T47D (cell line): ENCODE measurements at regions not wholly inside any gene's neighbourhood (a gene's known extent, or its start where the extent isn't known, plus 50 kb on each side); places are given as distances from the start of the nearest gene placed in this dataset.

Experiments used
- DNase-seq, 2 experiments: peaks; one replicate each; pipeline versions ENCODE4 v3.0.0 to v3.0.0-alpha.2; 2011 to 2012; ENCODE audit warnings: low read depth in 1 of 2, low spot score in 1 of 2
- JUND ChIP-seq: IDR thresholded peaks from 2 replicates; pipeline ENCODE4 v1.6.1; 2012; ENCODE audit warnings: low read depth
- in situ Hi-C: cut with HindIII; loops from 2 replicates; pipeline ENCODE4 v1.10.0; 2016; ENCODE audit warnings: low sequenced_read_pairs, low pct_unique_long_range_greater_than_20kb

DNA sequence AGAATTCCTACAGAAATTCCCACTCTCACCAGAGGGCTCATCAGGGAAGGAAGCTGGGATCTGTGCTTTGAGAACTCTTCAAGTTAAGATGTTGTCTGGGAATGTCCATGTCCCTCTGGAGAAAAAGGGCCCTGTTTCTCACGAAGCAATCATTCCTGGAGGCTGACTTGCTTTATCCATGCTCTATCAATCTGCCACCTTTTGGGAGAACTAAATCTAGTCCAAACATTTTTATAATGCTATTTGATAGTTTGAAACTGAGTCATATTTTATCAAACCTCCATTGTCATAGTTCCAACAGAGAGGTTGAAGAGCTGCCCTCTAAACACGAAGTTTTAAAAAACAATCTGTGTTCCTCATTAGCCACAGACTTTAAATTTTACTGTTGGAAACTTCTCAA lies 219.2 kb downstream of the MTX2 start:
- DNase-seq = no peak
- in situ Hi-C loops = no loop called here
- TF ChIP-seq JUND = no peak

DNA sequence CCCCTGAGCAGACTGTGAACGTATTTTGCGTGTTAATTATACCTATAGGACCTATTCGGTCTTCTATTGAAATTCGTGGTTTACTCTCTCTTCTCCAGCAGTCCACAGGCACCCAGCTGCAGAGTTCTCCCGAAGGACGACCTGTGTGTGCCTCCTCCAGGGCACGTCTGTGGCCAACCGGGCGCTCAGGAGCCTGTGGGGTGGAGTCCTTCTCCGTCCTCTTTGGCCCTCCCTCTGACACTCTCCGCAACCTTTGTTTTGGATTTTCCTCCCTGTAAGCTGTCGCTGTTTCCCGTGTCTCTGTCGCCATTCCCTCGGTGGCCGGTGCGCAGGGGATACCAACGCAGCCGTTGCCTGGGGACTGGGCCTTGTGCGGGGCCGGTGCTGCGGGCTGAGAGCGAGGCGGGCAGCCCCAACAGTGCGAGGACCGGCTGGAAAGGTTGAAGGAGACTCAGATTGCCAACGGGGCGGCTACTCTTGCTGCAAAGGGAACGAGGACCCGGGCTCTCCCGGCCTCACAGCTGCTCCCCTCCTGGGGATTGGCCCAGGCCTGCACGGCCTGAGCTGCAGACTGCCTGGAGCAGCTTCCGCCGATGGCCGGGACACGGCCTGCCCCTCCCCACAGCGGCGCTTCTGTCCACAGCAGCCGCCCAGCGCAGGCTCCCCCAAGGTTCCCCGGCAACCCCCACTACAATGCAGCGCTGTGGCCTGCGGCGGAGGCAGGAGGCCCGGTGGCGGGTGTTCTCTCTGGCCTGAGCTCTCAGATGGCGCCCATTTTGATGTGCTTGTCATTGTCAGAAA lies 221.0 kb downstream of the MTX2 start:
- in situ Hi-C loops = no loop called here
- no peak for TF ChIP-seq JUND
- DNase-seq = no peak

DNA sequence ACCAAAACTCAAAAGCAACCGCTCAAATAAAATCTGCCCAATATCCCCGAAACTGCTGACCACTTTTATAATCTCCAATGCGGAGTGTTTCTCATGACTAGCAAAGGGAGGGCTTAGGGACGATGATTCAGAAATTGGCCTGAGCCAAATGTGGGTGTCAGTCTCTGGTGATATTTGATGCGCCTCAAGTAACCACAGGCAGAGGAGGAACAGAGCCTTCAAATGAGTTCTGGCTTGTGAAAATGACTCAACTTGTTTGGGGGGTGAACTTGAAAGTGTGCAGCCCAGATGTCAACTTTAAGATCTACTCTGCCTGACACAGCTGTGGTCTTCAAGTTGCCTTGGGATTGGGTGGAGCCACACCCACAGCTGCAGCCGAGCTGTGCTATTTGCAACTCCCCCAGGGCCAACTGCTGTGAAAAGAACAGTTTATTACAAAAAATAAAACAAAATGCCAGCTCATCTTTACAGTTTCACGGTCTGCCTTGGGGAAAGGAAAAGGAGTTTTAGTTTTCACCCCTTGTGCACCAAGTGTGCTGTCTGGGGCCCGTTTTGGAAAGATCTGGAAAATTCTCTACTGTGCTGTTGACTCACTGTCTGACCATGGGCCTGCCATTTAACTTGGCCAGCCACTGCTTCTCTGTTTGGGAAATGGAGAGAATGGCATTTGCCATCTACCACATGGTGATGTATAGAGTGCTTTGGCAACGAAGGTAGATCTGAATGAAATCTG lies 222.1 kb downstream of the MTX2 start:
- no peak for DNase-seq
- in situ Hi-C loops = no loop called here
- TF ChIP-seq JUND = no peak

DNA sequence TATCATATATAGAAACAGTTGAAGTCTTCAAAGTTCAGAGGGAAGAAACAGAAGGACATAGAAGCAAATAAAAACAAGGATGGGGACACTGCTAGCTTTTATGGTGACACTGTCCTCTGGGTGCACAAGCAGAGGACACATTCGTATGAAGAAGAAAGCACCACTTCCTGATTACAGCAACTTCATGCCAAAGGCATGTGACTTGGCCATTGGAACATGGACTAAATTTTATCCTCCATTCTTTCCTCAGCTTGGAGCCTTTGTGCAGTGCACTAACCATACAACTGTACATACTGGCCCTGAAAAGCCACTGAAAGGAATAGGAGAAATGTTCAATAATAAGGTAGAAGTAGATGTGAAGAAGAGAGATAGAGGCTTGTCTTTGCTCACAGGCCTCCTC lies 223.3 kb downstream of the MTX2 start:
- TF ChIP-seq JUND = no peak
- in situ Hi-C loops = no loop called here
- no peak for DNase-seq

GRCh38 chr2:176493226-176493825 lies 224.1 kb downstream of the MTX2 start:
- TF ChIP-seq JUND = no peak
- no peak for DNase-seq
- in situ Hi-C loops = no loop called here

DNA sequence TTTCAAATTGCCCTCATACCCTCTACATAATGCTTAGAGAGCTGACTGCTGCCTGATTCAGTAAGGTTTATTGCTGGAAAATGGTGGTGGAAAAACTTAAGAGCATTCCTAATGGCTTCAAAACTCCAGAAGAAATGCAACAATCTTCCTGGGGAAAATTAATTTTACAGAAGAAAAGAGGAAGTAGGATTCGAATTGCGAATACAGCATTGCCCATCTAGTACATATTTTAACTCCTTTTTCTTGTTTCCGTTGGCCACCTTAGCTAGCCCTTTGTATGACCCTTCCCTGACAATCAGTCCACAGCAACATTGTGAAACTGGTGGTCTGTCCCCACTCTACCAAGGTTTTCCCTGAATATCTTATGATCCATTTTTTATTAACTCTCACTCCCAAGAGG lies 224.7 kb downstream of the MTX2 start:
- no peak for TF ChIP-seq JUND
- no peak for DNase-seq
- in situ Hi-C loops = no loop called here

DNA sequence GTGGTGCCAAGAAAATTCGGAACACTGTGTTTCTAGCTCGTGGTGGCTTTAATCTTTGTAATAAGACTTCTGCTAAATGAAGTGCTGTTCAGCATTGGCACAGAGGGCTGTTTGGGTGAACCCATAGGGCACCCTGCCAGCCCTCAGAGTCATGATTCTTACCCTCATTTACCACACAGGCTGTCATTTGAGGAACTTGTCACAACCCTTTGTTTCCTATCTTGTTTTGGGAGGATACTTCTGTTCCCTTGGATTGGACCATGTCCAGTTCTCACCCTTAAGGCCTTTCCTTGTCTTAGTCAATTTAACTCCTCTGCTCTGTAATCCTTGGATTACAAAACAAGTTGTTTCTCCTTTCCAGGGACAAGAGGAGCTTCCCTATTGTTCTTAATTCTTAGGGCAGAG lies 225.7 kb downstream of the MTX2 start:
- no peak for DNase-seq
- no peak for TF ChIP-seq JUND
- in situ Hi-C loops = no loop called here

- no peak for DNase-seq
- no peak for TF ChIP-seq JUND
- in situ Hi-C loops = no loop called here
Observed at GRCh38 chr2:176495826-176496225, 226.6 kb downstream of the MTX2 start.

DNA sequence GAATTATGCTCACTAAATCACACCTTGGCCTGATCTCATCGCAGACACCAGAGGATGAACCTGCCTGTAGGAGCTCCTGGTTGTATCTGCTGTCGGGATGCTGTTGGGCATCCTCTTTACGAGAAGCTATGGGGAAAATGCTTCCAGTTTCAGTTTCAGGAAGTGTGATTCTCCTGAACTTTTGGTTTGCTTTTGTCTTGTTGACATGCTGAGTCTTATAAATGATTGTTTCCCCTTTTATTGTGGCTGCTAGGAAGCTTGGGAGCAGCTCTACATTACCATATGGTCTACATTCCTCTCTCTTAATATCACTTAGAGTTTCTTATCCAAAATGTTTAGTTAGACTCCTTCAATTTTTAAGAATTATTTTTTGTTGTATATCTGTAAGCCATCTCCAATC lies 227.5 kb downstream of the MTX2 start:
- DNase-seq = no peak
- no peak for TF ChIP-seq JUND
- in situ Hi-C loops = no loop called here

DNA sequence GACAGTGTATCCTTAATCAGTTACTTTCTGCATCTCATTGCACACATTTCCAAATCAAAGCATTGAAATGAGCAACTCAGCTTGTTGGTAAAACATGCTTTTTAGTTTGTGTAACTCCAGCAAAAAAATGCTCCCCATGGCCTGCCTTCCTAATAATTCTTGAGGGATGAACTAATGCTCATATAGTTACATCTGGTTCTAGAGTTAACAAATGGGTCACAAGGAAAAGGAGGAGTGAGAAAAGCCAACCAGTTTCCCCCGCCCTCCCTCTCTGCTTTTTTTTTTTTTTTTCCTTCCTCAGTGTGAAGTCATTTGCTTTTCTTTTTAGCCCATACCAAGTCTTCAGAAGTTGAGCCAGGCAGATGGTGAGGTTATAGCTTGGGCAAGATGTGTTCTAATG lies 231.7 kb downstream of the MTX2 start:
- DNase-seq = no peak
- in situ Hi-C loops = no loop called here
- TF ChIP-seq JUND = no peak

DNA sequence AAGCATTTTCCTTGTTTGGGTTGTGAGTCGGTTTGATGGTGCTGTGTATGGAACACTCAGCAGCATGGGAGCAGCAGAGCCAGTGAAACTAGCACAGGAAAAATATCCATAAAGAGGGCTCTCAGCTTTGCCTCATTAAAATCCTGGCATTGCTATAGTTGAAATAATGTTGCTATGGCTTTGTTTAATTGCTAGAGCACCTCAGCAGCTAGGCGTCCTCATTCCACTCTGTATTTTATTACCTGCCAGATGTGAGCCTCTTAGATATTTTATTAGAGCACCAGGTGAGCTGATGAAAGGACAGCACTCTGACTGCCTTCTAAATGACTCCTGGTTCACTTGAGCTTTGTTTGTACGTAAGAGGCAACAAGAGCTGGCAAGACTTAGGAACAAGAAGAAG lies 232.4 kb downstream of the MTX2 start:
- in situ Hi-C loops = no loop called here
- DNase-seq = no peak
- no peak for TF ChIP-seq JUND

DNA sequence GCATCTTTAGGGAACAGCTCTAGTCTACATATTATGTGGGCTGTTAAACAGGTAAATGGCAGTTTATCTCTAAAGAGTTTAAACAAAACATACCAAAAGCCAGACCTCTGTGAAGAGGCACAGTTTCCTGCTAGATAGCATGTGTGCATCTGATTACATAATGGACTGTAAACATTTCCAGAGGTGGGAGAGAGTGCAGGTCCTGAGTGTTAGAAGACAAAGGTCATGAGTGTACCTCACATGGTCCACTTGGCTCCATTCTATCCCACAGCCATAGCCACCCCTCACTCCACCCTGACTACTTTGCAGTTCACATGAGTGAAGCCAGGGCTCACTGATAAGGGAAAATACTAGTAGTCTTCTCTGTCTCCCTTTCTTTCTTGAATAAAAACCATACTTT lies 233.4 kb downstream of the MTX2 start:
- TF ChIP-seq JUND = no peak
- in situ Hi-C loops = no loop called here
- no peak for DNase-seq

GRCh38 chr2:176503776-176504175 lies 234.5 kb downstream of the MTX2 start:
- no peak for DNase-seq
- TF ChIP-seq JUND = no peak
- in situ Hi-C loops = no loop called here
